ENCODE measurements at regions not wholly inside any gene's neighbourhood (a gene's known extent, or its start where the extent isn't known, plus 50 kb on each side); places are given as distances from the start of the nearest gene placed in this dataset.

DNA sequence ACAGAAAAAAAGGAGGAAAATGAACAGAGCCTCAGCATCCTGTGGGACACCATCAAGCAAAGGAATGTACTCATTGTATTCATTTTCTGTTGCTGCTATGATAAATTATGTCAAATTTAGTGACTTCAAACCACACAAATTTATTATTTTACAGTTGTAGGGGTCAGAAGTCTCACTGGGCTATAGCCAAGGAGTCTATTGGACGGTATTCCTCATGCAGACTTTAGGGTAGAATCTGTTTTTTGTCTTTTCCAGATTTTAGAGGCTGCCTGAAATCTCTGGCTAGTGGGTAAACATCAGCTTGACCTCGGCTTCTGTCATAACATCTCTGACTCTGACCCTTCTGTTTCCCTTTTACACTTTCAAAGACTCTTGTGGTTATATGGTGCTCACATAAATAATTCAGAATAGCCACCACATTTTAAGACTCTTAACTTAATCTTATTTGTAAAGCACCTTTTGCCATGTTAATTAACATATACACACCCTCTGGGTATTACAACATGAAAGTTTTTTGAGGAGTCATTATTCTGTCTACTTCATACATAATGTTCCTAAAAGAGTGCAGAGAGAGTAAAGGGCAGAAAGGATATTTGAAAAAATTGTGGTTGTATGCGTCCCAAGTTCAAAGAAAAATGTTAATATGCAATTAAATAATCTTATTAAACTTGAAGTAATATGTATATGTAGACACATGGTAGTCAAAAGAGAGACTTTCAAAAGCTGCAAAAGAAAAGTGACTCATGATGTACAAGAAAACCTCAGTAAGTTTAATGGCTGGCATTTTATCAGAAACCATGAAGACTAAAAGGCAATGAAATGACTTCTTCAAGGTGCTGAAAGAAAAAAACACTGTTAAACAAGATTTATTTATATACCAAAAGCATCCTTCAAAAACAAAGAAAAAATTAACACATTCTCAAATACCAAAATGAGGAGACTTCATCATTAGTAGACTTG lies 70.8 kb upstream of the MEOX2 start:
- intact Hi-C loops (cut with DNase I), result no loop called here
- H3K27me3 ChIP-seq, result no peaks in the 10 kb centered on the region
- no peak overlapping the region for H3K4me3 ChIP-seq
- no peak for DNase-seq (ENCODE audit: extremely low spot score in 2 of 2)
- TF ChIP-seq POLR2A (IDR thresholded peaks at IDR 0.05), result no peak
- TF ChIP-seq POLR2AphosphoS5 (IDR thresholded peaks at IDR 0.05; ENCODE audit: insufficient read depth in 1 of 2, low read depth in 1 of 2), result no peak
- TF ChIP-seq, protein P1, sequence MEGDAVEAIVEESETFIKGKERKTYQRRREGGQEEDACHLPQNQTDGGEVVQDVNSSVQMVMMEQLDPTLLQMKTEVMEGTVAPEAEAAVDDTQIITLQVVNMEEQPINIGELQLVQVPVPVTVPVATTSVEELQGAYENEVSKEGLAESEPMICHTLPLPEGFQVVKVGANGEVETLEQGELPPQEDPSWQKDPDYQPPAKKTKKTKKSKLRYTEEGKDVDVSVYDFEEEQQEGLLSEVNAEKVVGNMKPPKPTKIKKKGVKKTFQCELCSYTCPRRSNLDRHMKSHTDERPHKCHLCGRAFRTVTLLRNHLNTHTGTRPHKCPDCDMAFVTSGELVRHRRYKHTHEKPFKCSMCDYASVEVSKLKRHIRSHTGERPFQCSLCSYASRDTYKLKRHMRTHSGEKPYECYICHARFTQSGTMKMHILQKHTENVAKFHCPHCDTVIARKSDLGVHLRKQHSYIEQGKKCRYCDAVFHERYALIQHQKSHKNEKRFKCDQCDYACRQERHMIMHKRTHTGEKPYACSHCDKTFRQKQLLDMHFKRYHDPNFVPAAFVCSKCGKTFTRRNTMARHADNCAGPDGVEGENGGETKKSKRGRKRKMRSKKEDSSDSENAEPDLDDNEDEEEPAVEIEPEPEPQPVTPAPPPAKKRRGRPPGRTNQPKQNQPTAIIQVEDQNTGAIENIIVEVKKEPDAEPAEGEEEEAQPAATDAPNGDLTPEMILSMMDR (IDR thresholded peaks at IDR 0.05), result no peak
- H3K36me3 ChIP-seq, result no peaks in the 10 kb centered on the region
- H3K4me1 ChIP-seq, result no peaks in the 10 kb centered on the region
- H3K9me3 ChIP-seq, result no peaks in the 10 kb centered on the region
- H3K27ac ChIP-seq, result no peak overlapping the region

DNA sequence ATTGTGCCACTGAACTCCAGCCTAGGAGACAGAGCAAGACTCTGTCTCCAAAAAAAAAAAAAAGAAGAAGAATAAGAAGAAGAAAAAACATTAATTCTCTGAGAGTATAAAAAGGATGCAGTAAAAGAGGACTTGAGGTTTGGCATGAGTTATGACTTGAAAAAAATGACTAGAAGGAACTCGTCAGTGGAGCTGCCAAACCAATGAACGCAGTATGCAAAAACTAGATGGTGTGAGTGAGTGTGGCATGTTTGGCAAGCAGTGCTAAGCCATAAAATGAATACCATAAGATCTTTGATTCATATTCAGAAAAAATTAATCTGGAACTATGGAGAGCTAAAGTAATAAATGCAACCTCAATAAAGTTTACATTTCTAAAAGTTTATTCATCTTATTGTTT lies 68.6 kb upstream of the MEOX2 start:
- H3K9me3 ChIP-seq, result no peaks in the 10 kb centered on the region
- H3K27ac ChIP-seq, result no peak overlapping the region
- H3K27me3 ChIP-seq, result no peaks in the 10 kb centered on the region
- no peak overlapping the region for H3K4me3 ChIP-seq
- DNase-seq (ENCODE audit: extremely low spot score in 2 of 2), result no peak
- intact Hi-C loops (cut with DNase I), result no loop called here
- TF ChIP-seq POLR2A (IDR thresholded peaks at IDR 0.05) (no peak), POLR2AphosphoS5 (IDR thresholded peaks at IDR 0.05; ENCODE audit: insufficient read depth in 1 of 2, low read depth in 1 of 2) (no peak)
- TF ChIP-seq, protein P1 (IDR thresholded peaks at IDR 0.05), result no peak
- H3K36me3 ChIP-seq, result no peaks in the 10 kb centered on the region
- no peaks in the 10 kb centered on the region for H3K4me1 ChIP-seq

DNA sequence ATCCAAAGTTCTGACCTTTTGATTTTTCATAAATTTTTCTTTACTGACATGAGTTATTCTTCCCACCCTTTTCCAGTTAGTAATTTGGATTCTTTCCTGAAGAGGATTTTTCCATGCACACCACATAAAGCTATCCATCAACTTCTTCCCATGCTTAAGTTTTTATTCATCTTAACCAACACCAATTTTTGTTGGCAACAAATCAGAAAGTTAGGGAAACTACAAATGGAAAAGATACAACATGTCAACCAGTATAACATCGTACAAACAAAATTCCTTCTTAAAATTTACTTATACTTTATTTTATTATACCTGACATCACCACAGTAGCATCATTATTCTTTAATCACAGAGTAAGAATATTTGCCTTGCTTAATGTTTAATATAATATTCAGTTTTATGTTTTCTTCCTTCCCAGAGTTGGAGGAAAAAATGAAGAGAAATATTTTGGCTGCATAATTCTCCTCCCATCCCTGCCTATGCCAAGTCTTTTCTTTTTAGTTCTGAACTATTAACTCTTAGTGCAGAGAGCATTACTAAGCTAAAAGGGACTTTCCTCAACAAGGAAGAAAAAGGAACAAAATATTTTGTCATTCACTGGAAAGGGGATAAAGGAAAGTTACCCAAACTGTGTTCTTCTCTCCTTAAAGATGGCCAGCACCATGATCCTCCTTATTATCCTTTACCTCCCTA lies 67.5 kb upstream of the MEOX2 start:
- intact Hi-C loops (cut with DNase I), result no loop called here
- DNase-seq (ENCODE audit: extremely low spot score in 2 of 2), result no peak
- Histone ChIP-seq H3K27ac (no peak overlapping the region), H3K4me3 (no peak overlapping the region), H3K27me3 (no peaks in the 10 kb centered on the region), H3K4me1 (no peaks in the 10 kb centered on the region), H3K36me3 (no peaks in the 10 kb centered on the region), H3K9me3 (no peaks in the 10 kb centered on the region)
- TF ChIP-seq POLR2A (IDR thresholded peaks at IDR 0.05), result no peak
- TF ChIP-seq POLR2AphosphoS5 (IDR thresholded peaks at IDR 0.05; ENCODE audit: insufficient read depth in 1 of 2, low read depth in 1 of 2), result no peak
- TF ChIP-seq, protein P1 (IDR thresholded peaks at IDR 0.05), result no peak

DNA sequence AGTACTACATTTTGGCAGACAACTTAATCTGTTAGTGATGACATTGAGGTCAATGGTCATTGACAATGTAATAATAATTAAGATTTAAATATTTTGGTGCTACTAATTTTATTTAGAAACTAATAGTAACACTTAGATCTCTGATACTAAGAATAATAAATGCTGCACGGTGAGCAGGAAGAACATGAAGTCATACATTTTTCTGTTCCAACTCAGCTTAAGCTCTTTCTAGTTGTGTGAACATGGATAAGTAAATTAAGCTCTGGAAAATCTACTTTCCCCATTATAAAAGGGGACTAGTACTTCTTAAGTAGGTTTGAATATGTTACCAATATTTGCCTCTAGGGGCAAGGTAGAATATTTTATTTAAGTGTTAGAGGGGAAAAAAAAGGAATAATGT lies 65.9 kb upstream of the MEOX2 start:
- intact Hi-C loops (cut with DNase I), result no loop called here
- H3K4me1 ChIP-seq, result no peaks in the 10 kb centered on the region
- TF ChIP-seq POLR2AphosphoS5 (IDR thresholded peaks at IDR 0.05; ENCODE audit: insufficient read depth in 1 of 2, low read depth in 1 of 2), result no peak
- no peak for TF ChIP-seq POLR2A (IDR thresholded peaks at IDR 0.05)
- TF ChIP-seq, protein P1 (IDR thresholded peaks at IDR 0.05), result no peak
- H3K36me3 ChIP-seq, result no peaks in the 10 kb centered on the region
- H3K9me3 ChIP-seq, result no peaks in the 10 kb centered on the region
- no peak overlapping the region for H3K27ac ChIP-seq
- DNase-seq (ENCODE audit: extremely low spot score in 2 of 2), result no peak
- no peak overlapping the region for H3K4me3 ChIP-seq
- H3K27me3 ChIP-seq, result no peaks in the 10 kb centered on the region

All from vagina (tissue), 2 donors.